NCI-H82 treated with DMSO at 0.1 percent for 48 hours (cell line): ENCODE measurements at regions not wholly inside any gene's neighbourhood (a gene's known extent, or its start where the extent isn't known, plus 50 kb on each side); places are given as distances from the start of the nearest gene placed in this dataset.
"Not testable (repeated sequence)": the region's sequence is repeated elsewhere in the genome, so short reads cannot be mapped to it uniquely, and the experiment has no call there.

Experiments used
- DNase-seq: peaks from one replicate; lab custom pipeline; 2025; ENCODE audit not compliant: unreplicated experiment; lab: John Stamatoyannopoulos, UW

- DNase-seq: no peak
These were observed 196.3 kb downstream of the DCDC2C start for GRCh38 chr2:3899536-3900155.

- no peak for DNase-seq
These were observed 198.8 kb downstream of the DCDC2C start for GRCh38 chr2:3902131-3902530.

- DNase-seq: no peak
These were observed 200.7 kb downstream of the DCDC2C start for GRCh38 chr2:3904061-3904460.

- DNase-seq: not testable (repeated sequence)
These were observed 205.1 kb downstream of the DCDC2C start for GRCh38 chr2:3908498-3908897.

GRCh38 chr2:3911882-3912455 lies 208.6 kb downstream of the DCDC2C start:
- DNase-seq: no peak

- no peak for DNase-seq
These were observed 209.8 kb downstream of the DCDC2C start for GRCh38 chr2:3913166-3913565.

- no peak for DNase-seq
These were observed 210.9 kb downstream of the DCDC2C start for GRCh38 chr2:3914241-3914640.

- DNase-seq: no peak
These were observed 223.7 kb downstream of the DCDC2C start for GRCh38 chr2:3927031-3927430.

GRCh38 chr2:3929374-3929773 lies 226.0 kb downstream of the DCDC2C start:
- no peak for DNase-seq

- no peak for DNase-seq
These were observed 226.9 kb downstream of the DCDC2C start for GRCh38 chr2:3930246-3930645.

- DNase-seq: peak; percentile 89
These were observed 237.3 kb downstream of the DCDC2C start for GRCh38 chr2:3940661-3941060.

GRCh38 chr2:3942841-3943240 lies 239.5 kb downstream of the DCDC2C start:
- DNase-seq: no peak

GRCh38 chr2:3944071-3944470 lies 240.7 kb downstream of the DCDC2C start:
- no peak for DNase-seq

GRCh38 chr2:3944841-3945240 lies 241.5 kb downstream of the DCDC2C start:
- no peak for DNase-seq

GRCh38 chr2:3948191-3948590 lies 244.8 kb downstream of the DCDC2C start:
- DNase-seq: no peak

GRCh38 chr2:3951131-3951954 lies 248.0 kb downstream of the DCDC2C start:
- DNase-seq: no peak

GRCh38 chr2:3952866-3953516 lies 249.6 kb downstream of the DCDC2C start:
- DNase-seq: no peak

- DNase-seq: peak; percentile 18
These were observed 250.9 kb downstream of the DCDC2C start for GRCh38 chr2:3954261-3954660.

- DNase-seq: no peak
These were observed 253.0 kb downstream of the DCDC2C start for GRCh38 chr2:3956406-3956805.

- DNase-seq: no peak
These were observed 253.5 kb downstream of the DCDC2C start for GRCh38 chr2:3956892-3957291.

- DNase-seq: no peak
These were observed 255.1 kb downstream of the DCDC2C start for GRCh38 chr2:3958465-3958864.

GRCh38 chr2:3958969-3959368 lies 255.6 kb downstream of the DCDC2C start:
- no peak for DNase-seq
